Bronchial epithelial cell (primary cell): ENCODE measurements at regions not wholly inside any gene's neighbourhood (a gene's known extent, or its start where the extent isn't known, plus 50 kb on each side); places are given as distances from the start of the nearest gene placed in this dataset.

Experiments
- DNase-seq: peaks from one replicate; pipeline ENCODE4 v3.0.0-alpha.2; 2010; ENCODE audit warnings: low read depth
- FAIRE-seq: peaks from 2 replicates; lab custom pipeline; 2011; peaks lifted over from hg19 to GRCh38; lab: Jason Lieb, UNC
- H3K27me3 ChIP-seq: 2 replicates; pipeline ENCODE4 v1.5.1; 2011; ENCODE audit warnings: low read length; ENCODE audit not compliant: control insufficient read depth, insufficient read depth
- H3K36me3 ChIP-seq: 2 replicates; pipeline ENCODE4 v1.5.1; 2011; ENCODE audit warnings: low read length; ENCODE audit not compliant: control insufficient read depth, insufficient read depth
- H3K4me3 ChIP-seq: 2 replicates; pipeline ENCODE4 v1.5.1; 2011; ENCODE audit warnings: mild to moderate bottlenecking, low read depth, low read length, control low read depth
- TF ChIP-seq, protein P1 (sequence below): IDR thresholded peaks from 2 replicates; pipeline ENCODE4 v1.5.1; 2011; ENCODE audit warnings: mild to moderate bottlenecking, moderate library complexity, low read length, control low read depth, inconsistent platforms; ENCODE audit not compliant: insufficient read depth, severe bottlenecking

GRCh38 chr12:105761075-105761474 lies 377.7 kb downstream of the NUAK1 start:
- Histone ChIP-seq H3K4me3 (no peak overlapping the region), H3K27me3 (no peaks in the 10 kb centered on the region), H3K36me3 (no peaks in the 10 kb centered on the region)
- TF ChIP-seq, protein P1, sequence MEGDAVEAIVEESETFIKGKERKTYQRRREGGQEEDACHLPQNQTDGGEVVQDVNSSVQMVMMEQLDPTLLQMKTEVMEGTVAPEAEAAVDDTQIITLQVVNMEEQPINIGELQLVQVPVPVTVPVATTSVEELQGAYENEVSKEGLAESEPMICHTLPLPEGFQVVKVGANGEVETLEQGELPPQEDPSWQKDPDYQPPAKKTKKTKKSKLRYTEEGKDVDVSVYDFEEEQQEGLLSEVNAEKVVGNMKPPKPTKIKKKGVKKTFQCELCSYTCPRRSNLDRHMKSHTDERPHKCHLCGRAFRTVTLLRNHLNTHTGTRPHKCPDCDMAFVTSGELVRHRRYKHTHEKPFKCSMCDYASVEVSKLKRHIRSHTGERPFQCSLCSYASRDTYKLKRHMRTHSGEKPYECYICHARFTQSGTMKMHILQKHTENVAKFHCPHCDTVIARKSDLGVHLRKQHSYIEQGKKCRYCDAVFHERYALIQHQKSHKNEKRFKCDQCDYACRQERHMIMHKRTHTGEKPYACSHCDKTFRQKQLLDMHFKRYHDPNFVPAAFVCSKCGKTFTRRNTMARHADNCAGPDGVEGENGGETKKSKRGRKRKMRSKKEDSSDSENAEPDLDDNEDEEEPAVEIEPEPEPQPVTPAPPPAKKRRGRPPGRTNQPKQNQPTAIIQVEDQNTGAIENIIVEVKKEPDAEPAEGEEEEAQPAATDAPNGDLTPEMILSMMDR = no peak
- DNase-seq (no peak), FAIRE-seq (no peak)

DNA sequence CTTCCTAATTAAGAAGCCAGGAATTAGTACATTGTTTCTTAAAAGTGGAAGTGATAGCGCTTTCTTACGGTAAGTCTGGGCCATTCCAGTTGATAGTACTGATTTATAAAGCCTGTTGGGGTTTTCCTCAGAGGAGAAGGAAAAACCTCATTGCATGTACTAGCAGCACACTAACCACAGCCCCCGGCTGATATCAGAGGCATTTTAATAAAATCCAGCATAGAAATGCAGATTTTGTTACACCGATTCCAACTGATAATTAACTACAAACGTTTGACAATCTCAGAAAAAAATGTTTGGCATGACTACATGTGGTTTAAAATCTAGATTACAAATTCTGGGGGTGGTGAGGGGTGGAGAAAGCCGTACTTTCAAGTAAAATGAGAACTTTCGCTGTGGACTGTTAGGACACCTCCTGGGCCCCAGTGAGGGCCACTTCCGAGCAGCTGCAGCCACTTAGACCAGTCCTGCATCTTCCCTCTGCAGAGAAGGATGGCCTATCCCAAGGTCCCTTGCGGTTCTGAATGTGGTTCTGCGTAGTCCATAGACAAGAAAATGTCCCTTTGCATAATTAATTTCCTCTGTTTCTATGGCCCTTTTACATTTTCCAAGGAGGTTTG lies 374.4 kb downstream of the NUAK1 start:
- DNase-seq = no peak
- no peaks in the 10 kb centered on the region for H3K27me3 ChIP-seq
- H3K36me3 ChIP-seq = no peaks in the 10 kb centered on the region
- FAIRE-seq = no peak
- H3K4me3 ChIP-seq = no peak overlapping the region
- TF ChIP-seq, protein P1 = no peak

DNA sequence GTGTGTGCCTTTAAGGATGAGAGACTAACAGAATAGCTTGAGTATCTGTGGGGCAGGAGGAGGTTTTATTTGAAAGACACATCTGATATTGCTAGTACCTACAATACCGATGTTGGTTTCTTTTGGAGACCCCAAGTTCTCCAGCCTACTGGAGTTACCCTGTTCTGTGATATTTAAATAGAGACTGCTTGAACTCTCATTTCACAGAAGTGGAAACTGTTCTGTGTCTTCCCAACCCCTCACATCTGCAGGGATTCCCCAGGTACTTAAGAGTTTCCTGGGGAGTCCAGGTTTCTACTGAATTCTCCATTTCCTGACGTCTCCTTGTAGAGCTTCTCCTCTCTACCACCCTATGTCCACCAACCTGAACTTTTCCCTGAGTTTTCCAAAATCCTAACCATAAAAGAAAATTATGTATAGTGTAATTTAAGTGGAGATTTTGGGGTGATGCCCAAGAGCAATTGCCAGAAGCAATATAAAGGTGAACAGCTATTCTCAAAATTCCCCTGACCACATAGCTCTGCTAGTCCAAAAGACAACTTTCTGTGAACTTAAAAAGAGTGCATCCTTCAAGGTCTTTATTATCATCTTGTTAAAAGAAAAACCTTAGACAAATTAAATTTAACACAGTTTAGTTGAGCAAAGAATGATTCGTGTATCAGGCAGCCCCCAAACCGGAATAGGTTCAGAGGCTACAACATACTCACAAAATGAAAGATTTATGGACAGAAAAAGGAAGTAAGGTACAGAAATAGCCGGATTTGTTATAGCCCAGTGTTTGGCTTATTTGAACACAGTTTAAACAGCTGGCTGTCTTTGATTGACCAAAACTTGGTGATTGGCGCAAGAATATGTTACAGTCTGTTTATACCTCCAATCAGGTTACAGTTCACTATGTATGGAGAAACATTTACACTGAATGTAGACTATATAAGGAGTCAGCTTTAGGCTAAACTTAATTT lies 373.4 kb downstream of the NUAK1 start:
- Histone ChIP-seq H3K36me3 (no peaks in the 10 kb centered on the region), H3K4me3 (no peak overlapping the region), H3K27me3 (no peaks in the 10 kb centered on the region)
- TF ChIP-seq, protein P1 = no peak
- FAIRE-seq (no peak), DNase-seq (no peak)

DNA sequence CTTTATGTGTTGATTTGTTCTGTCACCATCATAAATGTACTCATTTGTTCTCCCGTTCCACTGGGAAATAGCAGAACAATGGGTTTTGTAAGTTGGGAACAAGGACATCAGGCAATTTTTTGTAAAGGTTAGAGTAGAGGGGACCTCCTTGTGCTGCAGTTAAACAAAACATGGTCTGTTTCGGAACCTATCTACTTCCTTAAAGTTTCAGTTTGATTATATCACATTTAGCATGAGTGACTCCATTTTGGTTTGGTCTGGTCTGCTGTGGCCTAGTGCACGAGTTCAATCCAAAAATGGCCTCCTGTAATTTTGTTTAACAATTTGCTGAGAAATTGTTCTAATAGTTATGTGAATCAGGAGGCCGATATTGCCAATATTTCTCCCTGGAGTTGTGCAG lies 372.7 kb downstream of the NUAK1 start:
- Histone ChIP-seq H3K4me3 (no peak overlapping the region), H3K27me3 (no peaks in the 10 kb centered on the region), H3K36me3 (no peaks in the 10 kb centered on the region)
- DNase-seq = no peak
- FAIRE-seq = no peak
- TF ChIP-seq, protein P1 = no peak

- no peaks in the 10 kb centered on the region for H3K36me3 ChIP-seq
- no peaks in the 10 kb centered on the region for H3K27me3 ChIP-seq
- TF ChIP-seq, protein P1 = no peak
- DNase-seq (no peak), FAIRE-seq (no peak)
- H3K4me3 ChIP-seq = no peak overlapping the region
Measured at GRCh38 chr12:105769486-105769885, 369.3 kb downstream of the NUAK1 start.
